GM10266 (cell line): ENCODE measurements at regions not wholly inside any gene's neighbourhood (a gene's known extent, or its start where the extent isn't known, plus 50 kb on each side); places are given as distances from the start of the nearest gene placed in this dataset.

Experiments used
- DNase-seq: peaks from one replicate; pipeline ENCODE4 v3.0.0; 2012; ENCODE audit errors: extremely low spot score
- CTCF ChIP-seq: IDR thresholded peaks from 2 replicates; pipeline ENCODE4 v1.5.1; 2012; ENCODE audit warnings: mild to moderate bottlenecking, low read depth; ENCODE audit not compliant: control insufficient read depth, insufficient read depth; ENCODE audit errors: missing control alignments

GRCh38 chr2:123103902-123104301, 921.2 kb upstream of the CNTNAP5 start:
- no peak for DNase-seq
- no peak for TF ChIP-seq CTCF

GRCh38 chr2:123116595-123116994, 908.5 kb upstream of the CNTNAP5 start:
- no peak for TF ChIP-seq CTCF
- no peak for DNase-seq

DNA sequence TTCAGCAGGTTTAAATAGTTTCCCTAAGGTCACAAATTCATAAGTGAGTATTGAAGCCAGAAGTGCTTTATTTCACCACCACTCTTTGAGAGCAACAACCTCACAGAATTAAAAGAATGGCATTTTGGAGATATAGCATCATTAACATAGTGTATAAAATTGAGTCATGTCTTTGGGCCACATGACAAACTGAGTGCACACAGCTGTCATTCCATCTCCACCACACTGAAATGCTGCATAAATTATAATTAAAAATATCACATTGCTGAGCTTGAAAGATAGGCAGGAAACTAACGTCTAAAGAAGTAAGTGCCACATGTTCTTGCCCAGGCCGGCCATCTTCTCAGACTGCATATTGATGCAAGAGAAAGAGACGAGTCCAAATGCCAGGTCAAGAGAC, 897.9 kb upstream of the CNTNAP5 start:
- no peak for DNase-seq
- TF ChIP-seq CTCF: no peak

DNA sequence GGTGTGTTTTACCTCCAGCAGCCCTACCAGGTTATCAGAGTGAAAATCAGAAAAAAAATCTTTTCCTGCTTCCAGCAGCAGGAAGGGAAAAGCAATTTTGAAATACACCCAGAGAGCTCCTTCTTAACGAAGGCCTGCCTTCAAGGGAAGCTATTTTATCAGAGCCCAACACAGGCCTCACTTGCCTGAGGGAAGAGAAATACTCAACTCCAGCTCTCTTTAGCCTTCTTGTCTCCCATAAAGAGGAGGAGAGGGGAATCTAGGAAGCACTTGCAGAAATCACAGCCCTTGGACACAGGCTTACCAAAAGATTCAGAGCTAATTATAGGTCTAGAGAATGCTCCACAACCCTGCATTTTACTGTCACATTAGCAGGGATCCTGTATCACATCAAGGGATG, 896.1 kb upstream of the CNTNAP5 start:
- no peak for DNase-seq
- TF ChIP-seq CTCF: no peak

GRCh38 chr2:123136419-123136818, 888.7 kb upstream of the CNTNAP5 start:
- no peak for DNase-seq
- no peak for TF ChIP-seq CTCF

GRCh38 chr2:123144082-123144481, 881.0 kb upstream of the CNTNAP5 start:
- no peak for TF ChIP-seq CTCF
- DNase-seq: no peak

- no peak for TF ChIP-seq CTCF
- no peak for DNase-seq
Measured at GRCh38 chr2:123153041-123153440, 872.0 kb upstream of the CNTNAP5 start.

GRCh38 chr2:123154195-123154594, 870.9 kb upstream of the CNTNAP5 start:
- TF ChIP-seq CTCF: no peak
- no peak for DNase-seq
